ENCODE measurements at regions not wholly inside any gene's neighbourhood (a gene's known extent, or its start where the extent isn't known, plus 50 kb on each side); places are given as distances from the start of the nearest gene placed in this dataset.
A peak's percentile ranks its signal among the peaks of the same experiment; 100 is the strongest.

- TF ChIP-seq, protein P1, sequence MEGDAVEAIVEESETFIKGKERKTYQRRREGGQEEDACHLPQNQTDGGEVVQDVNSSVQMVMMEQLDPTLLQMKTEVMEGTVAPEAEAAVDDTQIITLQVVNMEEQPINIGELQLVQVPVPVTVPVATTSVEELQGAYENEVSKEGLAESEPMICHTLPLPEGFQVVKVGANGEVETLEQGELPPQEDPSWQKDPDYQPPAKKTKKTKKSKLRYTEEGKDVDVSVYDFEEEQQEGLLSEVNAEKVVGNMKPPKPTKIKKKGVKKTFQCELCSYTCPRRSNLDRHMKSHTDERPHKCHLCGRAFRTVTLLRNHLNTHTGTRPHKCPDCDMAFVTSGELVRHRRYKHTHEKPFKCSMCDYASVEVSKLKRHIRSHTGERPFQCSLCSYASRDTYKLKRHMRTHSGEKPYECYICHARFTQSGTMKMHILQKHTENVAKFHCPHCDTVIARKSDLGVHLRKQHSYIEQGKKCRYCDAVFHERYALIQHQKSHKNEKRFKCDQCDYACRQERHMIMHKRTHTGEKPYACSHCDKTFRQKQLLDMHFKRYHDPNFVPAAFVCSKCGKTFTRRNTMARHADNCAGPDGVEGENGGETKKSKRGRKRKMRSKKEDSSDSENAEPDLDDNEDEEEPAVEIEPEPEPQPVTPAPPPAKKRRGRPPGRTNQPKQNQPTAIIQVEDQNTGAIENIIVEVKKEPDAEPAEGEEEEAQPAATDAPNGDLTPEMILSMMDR (IDR thresholded peaks at IDR 0.05): peak; percentile 82 to 97 (median 93)
- no peak for TF ChIP-seq POLR2A (IDR thresholded peaks at IDR 0.05)
These were observed 163.3 kb downstream of the CD47 start for GRCh38 chr3:107927361-107928083.
